HUES64 (cell line): ENCODE measurements at regions not wholly inside any gene's neighbourhood (a gene's known extent, or its start where the extent isn't known, plus 50 kb on each side); places are given as distances from the start of the nearest gene placed in this dataset.
"Not testable (repeated sequence)": the region's sequence is repeated elsewhere in the genome, so short reads cannot be mapped to it uniquely, and the experiment has no call there.

Experiments used
- H3K27ac ChIP-seq: 2 replicates; pipeline ENCODE4 v1.7.0; 2013; ENCODE audit warnings: low read depth, low read length, inconsistent platforms
- H3K27me3 ChIP-seq: 2 replicates; pipeline ENCODE4 v1.6.1; 2013; ENCODE audit warnings: mild to moderate bottlenecking, low read length; ENCODE audit not compliant: insufficient read depth
- H3K36me3 ChIP-seq: 2 replicates; pipeline ENCODE4 v1.6.1; 2013; ENCODE audit warnings: mild to moderate bottlenecking, low read length; ENCODE audit not compliant: insufficient read depth
- H3K4me1 ChIP-seq: 2 replicates; pipeline ENCODE4 v1.6.1; 2013; ENCODE audit warnings: mild to moderate bottlenecking, low read length, moderate library complexity; ENCODE audit not compliant: insufficient read depth
- H3K4me3 ChIP-seq: 2 replicates; pipeline ENCODE4 v1.5.1; 2013; ENCODE audit warnings: mild to moderate bottlenecking, low read length, moderate library complexity
- H3K9ac ChIP-seq: 2 replicates; pipeline ENCODE4 v1.6.1; 2013; ENCODE audit warnings: mild to moderate bottlenecking, low read depth, low read length
- H3K9me3 ChIP-seq: 2 replicates; pipeline ENCODE4 v1.6.1; 2013; ENCODE audit warnings: low read depth, low read length; ENCODE audit not compliant: insufficient read depth
- WGBS: fragments of 150-250, 120-280 bp; methylation state at CpG from one replicate; pipeline ENCODE4 v1.1.7; 2013; ENCODE audit warnings: missing lambda C conversion rate; 5-methylcytosine and 5-hydroxymethylcytosine counted together

DNA sequence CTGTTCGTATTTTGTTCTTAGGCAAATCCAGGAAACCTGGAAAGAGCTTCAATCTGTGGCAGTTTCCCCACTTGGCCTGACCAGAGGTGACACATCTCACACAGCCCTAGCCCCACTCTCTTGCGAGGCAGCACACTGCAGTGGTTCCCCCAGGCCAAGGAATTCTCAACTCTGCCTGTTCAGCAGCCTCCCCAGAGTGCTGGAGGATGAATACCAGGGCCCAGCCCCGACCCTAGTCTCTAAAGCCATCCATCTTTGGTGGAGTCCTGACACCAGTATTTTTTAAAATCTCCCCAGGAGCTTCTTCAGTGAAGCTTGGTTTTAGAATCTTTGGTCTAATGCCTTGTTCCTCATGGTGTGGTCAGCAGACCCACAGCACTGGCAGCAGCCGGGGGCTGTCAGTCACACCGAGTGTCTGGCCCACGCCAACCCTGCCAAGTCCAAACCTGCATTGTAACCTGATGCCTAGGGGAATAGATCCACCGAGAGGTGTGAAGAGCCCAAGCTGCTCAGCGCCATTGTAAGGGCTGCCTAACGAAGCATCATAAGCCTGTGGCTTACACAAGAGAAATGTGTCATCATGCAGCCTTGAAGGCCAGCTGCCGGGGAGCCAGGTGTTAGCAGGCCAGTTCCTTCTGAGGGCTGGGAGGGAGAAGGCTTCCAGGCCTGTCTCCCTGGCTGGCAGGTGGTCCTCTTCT is 428.7 kb upstream of the ID2 start:
- no peak overlapping the region for H3K9ac ChIP-seq
- 75% methylated on average over 10 of the region's 10 CpGs for WGBS
- no peak overlapping the region; the same call in 1 of the 2 replicates for H3K27ac ChIP-seq
- H3K4me1 ChIP-seq, result peaks cover 34% of the 10 kb centered on the region
- H3K27me3 ChIP-seq, result no peaks in the 10 kb centered on the region
- H3K4me3 ChIP-seq, result no peak overlapping the region
- H3K9me3 ChIP-seq, result peaks cover 10% of the 10 kb centered on the region; the same call in 1 of the 2 replicates
- no peaks in the 10 kb centered on the region for H3K36me3 ChIP-seq

DNA sequence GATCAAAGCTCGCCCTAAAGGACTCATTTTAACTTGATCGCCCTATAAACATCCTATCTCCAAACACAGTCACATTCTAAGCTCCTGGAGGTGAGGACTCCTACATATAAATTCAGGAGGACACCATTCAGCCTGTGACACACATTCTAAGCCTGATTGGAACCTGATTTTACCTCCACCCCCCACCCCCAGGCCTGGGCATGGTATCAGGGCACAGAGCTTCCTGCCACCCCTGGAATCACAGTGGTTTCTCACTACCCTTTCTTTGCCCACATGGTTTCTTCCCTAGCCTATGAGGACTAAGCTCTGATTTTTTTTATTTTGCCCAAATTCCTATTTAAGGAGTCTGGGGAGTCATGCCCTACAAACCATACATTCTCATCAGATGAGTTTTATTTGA is 428.1 kb upstream of the ID2 start:
- no peak overlapping the region for H3K9ac ChIP-seq
- H3K4me3 ChIP-seq, result no peak overlapping the region
- WGBS, result 82% methylated on average over 2 of the region's 2 CpGs
- H3K27ac ChIP-seq, result peak overlapping the region; percentile 75
- H3K27me3 ChIP-seq, result no peaks in the 10 kb centered on the region
- H3K36me3 ChIP-seq, result no peaks in the 10 kb centered on the region
- H3K9me3 ChIP-seq, result peaks cover 10% of the 10 kb centered on the region; the same call in 1 of the 2 replicates
- H3K4me1 ChIP-seq, result peaks cover 40% of the 10 kb centered on the region

- peaks cover 41% of the 10 kb centered on the region for H3K4me1 ChIP-seq
- not testable (repeated sequence) for H3K9me3 ChIP-seq, H3K9ac ChIP-seq, H3K27me3 ChIP-seq, H3K4me3 ChIP-seq, H3K36me3 ChIP-seq
- peak overlapping the region; percentile 91; the same call in 1 of the 2 replicates for H3K27ac ChIP-seq
Observed at GRCh38 chr2:8254214-8254613, 427.6 kb upstream of the ID2 start.

DNA sequence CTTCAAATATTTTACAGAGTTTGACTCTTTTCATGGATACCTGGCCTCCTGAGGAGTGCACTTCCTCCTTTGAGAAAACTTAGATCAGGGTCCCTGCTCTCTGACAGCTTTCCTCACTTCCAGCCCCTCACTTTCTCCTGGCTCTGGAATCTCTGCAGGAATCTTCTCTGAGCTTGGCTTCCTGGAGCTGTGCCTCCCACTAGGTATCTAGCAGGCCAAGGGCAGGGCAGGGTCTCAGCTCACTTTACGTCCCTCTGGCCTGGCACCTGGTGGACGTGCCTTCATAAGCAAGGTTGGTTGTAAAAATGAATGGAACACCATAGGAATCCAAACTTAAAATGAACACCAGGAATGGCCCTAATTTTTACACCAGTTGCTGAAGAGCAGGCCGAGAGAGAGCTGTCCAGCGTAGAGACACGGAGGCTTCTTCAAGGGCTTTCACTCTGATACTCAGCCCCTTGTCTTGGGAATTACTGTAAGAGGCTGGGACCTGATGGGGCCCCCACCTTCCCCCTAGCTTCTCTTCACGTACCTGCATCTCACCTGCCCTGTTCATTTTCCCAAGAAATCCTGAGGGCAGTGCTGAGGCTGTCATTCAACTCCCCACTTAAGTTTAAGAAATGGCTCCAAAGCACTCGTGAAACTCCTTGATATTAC is 426.9 kb upstream of the ID2 start:
- Histone ChIP-seq H3K36me3 (no peaks in the 10 kb centered on the region), H3K4me3 (no peak overlapping the region), H3K9ac (no peak overlapping the region), H3K27ac (peak overlapping the region; percentile 91), H3K27me3 (no peaks in the 10 kb centered on the region), H3K4me1 (peaks cover 41% of the 10 kb centered on the region), H3K9me3 (peaks cover 7% of the 10 kb centered on the region; the same call in 1 of the 2 replicates)
- WGBS, result 52% methylated on average over 7 of the region's 7 CpGs

- peak overlapping the region; percentile 91 for H3K27ac ChIP-seq
- 49% methylated on average over 1 of the region's 1 CpG for WGBS
- H3K36me3 ChIP-seq, result no peaks in the 10 kb centered on the region
- no peaks in the 10 kb centered on the region for H3K27me3 ChIP-seq
- no peak overlapping the region for H3K4me3 ChIP-seq
- peaks cover 2% of the 10 kb centered on the region; the same call in 1 of the 2 replicates for H3K9me3 ChIP-seq
- H3K9ac ChIP-seq, result no peak overlapping the region
- peaks cover 44% of the 10 kb centered on the region for H3K4me1 ChIP-seq
Observed at GRCh38 chr2:8255448-8255800, 426.4 kb upstream of the ID2 start.

DNA sequence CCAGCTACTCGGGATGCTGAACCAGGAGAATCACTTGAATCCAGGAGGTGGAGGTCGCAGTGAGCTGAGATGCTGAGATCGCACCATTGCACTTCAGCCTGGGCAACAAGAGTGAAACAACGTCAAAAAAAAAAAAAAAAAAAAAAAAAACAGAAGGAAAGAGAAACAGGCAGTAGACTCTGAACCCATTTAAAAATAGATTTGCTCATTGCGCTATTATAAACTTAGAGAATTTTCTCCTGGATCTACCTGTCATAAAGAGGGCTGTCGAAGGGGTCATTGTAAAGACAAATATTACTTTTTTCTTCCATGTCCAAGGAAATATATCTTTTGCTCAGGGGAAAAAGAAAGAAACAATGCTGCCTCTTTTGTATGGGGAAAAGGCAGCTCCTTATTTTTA is 425.0 kb upstream of the ID2 start:
- Histone ChIP-seq H3K36me3 (no peaks in the 10 kb centered on the region), H3K4me1 (peaks cover 48% of the 10 kb centered on the region), H3K4me3 (no peak overlapping the region), H3K27me3 (no peaks in the 10 kb centered on the region; the same call in 1 of the 2 replicates), H3K9ac (no peak overlapping the region), H3K9me3 (no peaks in the 10 kb centered on the region), H3K27ac (no peak overlapping the region; the same call in 1 of the 2 replicates)
- WGBS, result 88% methylated on average over 5 of the region's 6 CpGs

DNA sequence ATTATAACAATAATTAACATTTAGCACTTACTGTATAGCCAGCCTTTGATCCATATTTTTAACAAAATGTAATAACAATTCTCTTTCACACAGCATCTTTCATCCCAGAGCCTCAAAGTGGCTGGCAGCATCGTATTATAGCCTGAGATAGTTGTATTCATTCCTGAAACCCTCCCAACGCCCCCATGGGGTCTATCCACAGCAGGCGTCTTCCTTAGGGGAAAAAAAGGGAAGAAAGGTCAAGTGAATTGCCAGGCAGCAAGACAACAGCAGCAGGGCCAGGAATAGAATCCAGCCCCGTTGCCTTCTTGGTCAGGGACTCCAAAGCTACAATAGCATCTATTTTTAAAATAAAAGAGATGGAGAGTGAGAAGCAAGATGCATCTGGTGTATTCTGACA is 424.4 kb upstream of the ID2 start:
- Histone ChIP-seq H3K9ac (no peak overlapping the region), H3K27me3 (no peaks in the 10 kb centered on the region; the same call in 1 of the 2 replicates), H3K27ac (peak overlapping the region; percentile 65; the same call in 1 of the 2 replicates), H3K9me3 (no peaks in the 10 kb centered on the region), H3K36me3 (no peaks in the 10 kb centered on the region), H3K4me1 (peaks cover 48% of the 10 kb centered on the region), H3K4me3 (no peak overlapping the region)
- WGBS, result 14% methylated on average over 3 of the region's 4 CpGs

DNA sequence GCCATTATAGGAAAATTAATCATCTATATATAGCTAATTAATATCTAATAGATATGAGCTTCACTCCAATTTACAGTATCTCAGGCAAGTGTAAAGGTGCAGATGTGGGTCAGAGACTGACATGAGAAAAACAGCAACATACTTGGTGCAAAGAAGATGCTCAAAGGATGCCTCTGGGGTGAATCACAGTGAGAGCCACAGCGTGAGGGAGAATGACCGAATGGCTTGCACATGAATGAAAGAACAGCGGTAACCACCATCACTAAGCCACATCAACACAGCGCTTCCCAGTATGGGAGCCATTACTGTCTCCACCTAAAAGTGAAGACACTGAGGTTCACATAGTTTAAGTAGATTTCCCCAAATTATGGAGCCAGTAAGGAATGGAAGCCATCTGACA is 423.4 kb upstream of the ID2 start:
- WGBS, result 59% methylated on average over 4 of the region's 4 CpGs
- Histone ChIP-seq H3K9me3 (no peaks in the 10 kb centered on the region), H3K9ac (no peak overlapping the region), H3K4me1 (peaks cover 52% of the 10 kb centered on the region), H3K4me3 (no peak overlapping the region), H3K36me3 (no peaks in the 10 kb centered on the region), H3K27me3 (no peaks in the 10 kb centered on the region; the same call in 1 of the 2 replicates), H3K27ac (no peak overlapping the region)

- Histone ChIP-seq H3K9me3 (no peaks in the 10 kb centered on the region), H3K4me1 (peaks cover 53% of the 10 kb centered on the region), H3K4me3 (no peak overlapping the region), H3K27ac (no peak overlapping the region), H3K27me3 (no peaks in the 10 kb centered on the region; the same call in 1 of the 2 replicates), H3K36me3 (no peaks in the 10 kb centered on the region), H3K9ac (no peak overlapping the region)
- WGBS, result 90% methylated on average over 4 of the region's 4 CpGs
Observed at GRCh38 chr2:8259106-8259840, 422.6 kb upstream of the ID2 start.

GRCh38 chr2:8259841-8260178 is 422.0 kb upstream of the ID2 start:
- WGBS, result 99% methylated on average over 5 of the region's 5 CpGs
- peaks cover 51% of the 10 kb centered on the region for H3K4me1 ChIP-seq
- no peak overlapping the region for H3K4me3 ChIP-seq
- no peaks in the 10 kb centered on the region for H3K9me3 ChIP-seq
- no peak overlapping the region for H3K27ac ChIP-seq
- no peak overlapping the region for H3K9ac ChIP-seq
- H3K27me3 ChIP-seq, result no peaks in the 10 kb centered on the region; the same call in 1 of the 2 replicates
- H3K36me3 ChIP-seq, result no peaks in the 10 kb centered on the region

DNA sequence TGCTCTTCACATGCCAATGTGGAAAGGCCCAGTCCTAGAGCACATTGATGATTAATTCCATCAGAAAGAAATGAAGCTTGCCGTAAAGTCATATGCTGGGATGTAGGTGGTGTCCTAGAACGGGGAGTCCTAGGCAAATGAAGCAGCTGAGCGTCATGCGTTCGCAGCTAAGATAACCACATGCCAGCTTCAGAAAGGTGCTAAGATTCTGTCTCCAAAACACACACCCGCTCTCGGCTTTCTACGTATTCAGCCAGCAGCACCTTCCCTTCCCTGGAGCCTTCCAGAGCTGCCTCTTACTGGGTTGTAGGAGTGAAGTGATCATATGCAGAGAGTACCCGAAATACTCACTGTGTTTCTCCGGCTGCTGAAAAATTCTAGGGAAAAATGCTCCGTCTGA is 421.6 kb upstream of the ID2 start:
- WGBS, result 82% methylated on average over 11 of the region's 11 CpGs
- Histone ChIP-seq H3K36me3 (no peaks in the 10 kb centered on the region), H3K9me3 (no peaks in the 10 kb centered on the region), H3K4me1 (peaks cover 47% of the 10 kb centered on the region), H3K27me3 (no peaks in the 10 kb centered on the region; the same call in 1 of the 2 replicates), H3K27ac (no peak overlapping the region), H3K9ac (no peak overlapping the region), H3K4me3 (no peak overlapping the region)
